ENCODE measurements at regions not wholly inside any gene's neighbourhood (a gene's known extent, or its start where the extent isn't known, plus 50 kb on each side); places are given as distances from the start of the nearest gene placed in this dataset.
"Not testable (repeated sequence)": the region's sequence is repeated elsewhere in the genome, so short reads cannot be mapped to it uniquely, and the experiment has no call there.

DNA sequence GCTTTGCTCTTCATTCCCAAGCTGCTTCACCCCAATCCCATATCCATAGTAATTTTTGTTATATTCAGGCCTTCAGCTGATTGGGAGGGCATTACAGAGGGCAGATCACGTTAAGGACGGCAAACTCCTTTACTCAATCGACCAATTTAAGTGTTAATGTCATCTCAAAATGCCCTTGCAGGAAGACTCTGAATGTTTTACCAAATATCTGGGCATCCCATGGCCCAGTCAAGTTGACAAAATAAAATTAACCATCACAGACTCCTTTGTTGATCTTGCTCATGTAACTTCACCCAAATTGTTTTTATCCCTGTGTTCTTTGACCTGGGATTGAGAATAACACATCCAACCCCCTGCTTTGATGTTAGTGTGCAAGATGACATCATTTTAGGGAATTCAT lies 1018.3 kb upstream of the LCORL start:
- no peaks in the 10 kb centered on the region for H3K27me3 Mint-ChIP-seq (ENCODE audit: insufficient read depth)
- intact Hi-C loops (cut with micrococcal nuclease): no loop called here

DNA sequence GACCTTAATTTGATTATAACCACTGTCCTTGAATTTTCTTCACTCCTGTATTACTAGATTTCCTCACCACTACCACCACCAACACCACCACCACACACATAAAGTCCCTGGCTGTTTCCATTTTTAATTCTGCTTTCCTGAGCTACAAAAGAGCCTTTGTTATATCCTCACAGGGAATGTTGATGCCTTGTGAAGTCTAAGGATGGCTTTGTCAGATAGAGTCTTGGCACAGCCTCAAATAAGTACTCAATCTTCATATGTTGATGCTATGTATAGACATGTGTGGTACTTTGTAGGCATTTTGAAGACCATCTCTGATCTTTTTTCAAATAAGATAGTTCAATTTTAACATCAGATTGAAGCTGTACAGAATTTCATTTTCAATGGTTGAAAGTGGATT lies 1016.7 kb upstream of the LCORL start:
- Mint-ChIP-seq H3K36me3 (ENCODE audit: low read depth) (no peaks in the 10 kb centered on the region), H3K27me3 (ENCODE audit: insufficient read depth) (no peaks in the 10 kb centered on the region), H3K27ac (no peak overlapping the region), H3K4me3 (no peak overlapping the region), H3K9me3 (peaks cover 3% of the 10 kb centered on the region), H3K4me1 (ENCODE audit: low read depth) (no peaks in the 10 kb centered on the region)
- DNase-seq (ENCODE audit: low spot score): no peak
- intact Hi-C loops (cut with micrococcal nuclease): no loop called here

More for the DNA sequence above, 1018.3 kb upstream of the LCORL start:
- Mint-ChIP-seq H3K36me3 (ENCODE audit: low read depth) (no peaks in the 10 kb centered on the region), H3K27ac (no peak overlapping the region), H3K4me1 (ENCODE audit: low read depth) (no peaks in the 10 kb centered on the region), H3K4me3 (no peak overlapping the region), H3K9me3 (peaks cover 3% of the 10 kb centered on the region)
- DNase-seq (ENCODE audit: low spot score): no peak

DNA sequence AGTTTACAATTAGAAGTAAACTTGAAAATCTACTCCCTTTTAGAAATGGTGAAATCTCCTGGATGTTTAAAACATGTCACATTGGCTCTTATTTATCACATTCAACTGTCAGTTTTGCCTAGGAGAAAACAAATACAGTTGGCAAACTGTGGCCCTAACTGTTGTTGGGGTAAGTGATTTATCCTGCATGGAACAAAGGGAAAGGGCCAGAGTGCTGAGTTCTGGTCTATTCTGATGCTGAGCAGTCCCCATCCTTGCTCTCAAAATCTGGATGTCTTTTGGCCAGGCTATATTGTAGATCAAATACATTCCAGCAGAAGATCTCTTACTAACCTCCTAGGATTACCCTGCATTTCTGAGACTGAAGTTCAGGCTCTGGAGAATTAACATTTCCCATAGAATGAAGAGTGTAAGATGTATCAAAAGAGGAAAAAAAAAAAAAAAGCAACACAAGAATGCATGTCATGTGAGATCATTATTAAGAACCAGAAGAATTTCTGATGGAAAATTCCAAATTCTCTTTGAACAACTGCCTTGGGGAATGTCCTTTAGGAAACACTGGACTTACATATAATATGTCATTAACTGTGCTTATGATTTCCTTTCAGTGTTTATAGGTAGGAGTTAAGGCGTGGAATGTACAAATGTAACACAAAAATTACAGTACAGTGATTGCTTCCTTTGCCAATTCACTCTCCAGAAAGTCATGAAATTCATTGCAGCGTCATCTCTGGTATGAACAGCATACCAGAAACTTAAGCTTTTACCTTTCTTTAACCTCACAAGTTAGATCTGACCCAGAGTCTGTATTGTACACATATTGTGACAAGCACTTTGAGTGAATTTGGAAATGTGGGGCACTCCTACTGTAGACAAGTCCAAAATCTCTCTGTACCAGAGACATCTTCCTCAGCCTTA lies 1012.5 kb upstream of the LCORL start:
- intact Hi-C loops (cut with micrococcal nuclease): no loop called here
- Mint-ChIP-seq H3K27me3 (ENCODE audit: insufficient read depth) (no peaks in the 10 kb centered on the region), H3K9me3 (peaks cover 7% of the 10 kb centered on the region), H3K4me3 (no peak overlapping the region), H3K36me3 (ENCODE audit: low read depth) (no peaks in the 10 kb centered on the region), H3K4me1 (ENCODE audit: low read depth) (no peaks in the 10 kb centered on the region), H3K27ac (no peak overlapping the region)
- no peak for DNase-seq (ENCODE audit: low spot score)

DNA sequence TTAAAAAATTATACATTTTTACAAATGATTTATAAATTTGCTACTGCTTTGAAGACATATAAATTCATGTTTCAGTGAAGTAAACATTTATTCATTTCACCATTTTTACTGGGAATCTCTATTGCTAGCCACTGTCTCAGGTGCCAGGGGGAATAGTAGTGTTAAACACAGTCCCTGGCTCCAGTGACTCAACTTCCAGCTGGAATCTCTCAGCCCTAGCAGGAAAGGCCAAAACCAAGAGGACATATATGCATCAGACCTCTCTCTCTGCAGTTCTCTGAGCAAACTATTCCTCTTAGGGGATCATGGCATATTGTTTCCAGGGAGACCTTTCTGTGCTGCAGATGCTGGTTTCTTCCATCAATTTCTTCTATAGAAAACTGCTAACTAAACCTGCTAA lies 1009.0 kb upstream of the LCORL start:
- H3K4me3 Mint-ChIP-seq: no peak overlapping the region
- H3K36me3 Mint-ChIP-seq (ENCODE audit: low read depth): no peaks in the 10 kb centered on the region
- H3K4me1 Mint-ChIP-seq (ENCODE audit: low read depth): no peaks in the 10 kb centered on the region
- intact Hi-C loops (cut with micrococcal nuclease): no loop called here
- no peaks in the 10 kb centered on the region for H3K27me3 Mint-ChIP-seq (ENCODE audit: insufficient read depth)
- H3K27ac Mint-ChIP-seq: no peak overlapping the region
- peaks cover 4% of the 10 kb centered on the region for H3K9me3 Mint-ChIP-seq
- no peak for DNase-seq (ENCODE audit: low spot score)

DNA sequence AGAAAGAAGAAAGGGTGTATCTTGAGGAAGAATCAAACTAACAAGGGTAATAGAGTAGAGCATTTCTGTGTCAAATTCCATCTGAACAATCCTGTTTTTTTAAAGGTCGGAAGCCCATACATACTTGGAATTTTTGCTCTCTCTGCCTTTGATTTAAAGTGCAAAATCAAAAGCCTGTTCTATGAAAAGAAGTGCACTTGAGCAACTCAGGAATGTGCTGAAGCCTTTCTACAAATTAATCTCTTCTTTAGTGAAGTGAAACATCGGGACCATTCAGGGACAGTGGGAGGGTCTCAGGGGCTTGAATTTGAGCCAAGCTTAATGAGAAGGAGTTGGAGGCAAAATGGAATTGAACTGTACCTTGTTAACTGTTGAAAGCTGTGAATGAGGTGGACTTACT lies 1008.5 kb upstream of the LCORL start:
- H3K27ac Mint-ChIP-seq: no peak overlapping the region
- no peaks in the 10 kb centered on the region for H3K4me1 Mint-ChIP-seq (ENCODE audit: low read depth)
- intact Hi-C loops (cut with micrococcal nuclease): no loop called here
- H3K36me3 Mint-ChIP-seq (ENCODE audit: low read depth): no peaks in the 10 kb centered on the region
- DNase-seq (ENCODE audit: low spot score): no peak
- no peaks in the 10 kb centered on the region for H3K27me3 Mint-ChIP-seq (ENCODE audit: insufficient read depth)
- peaks cover 4% of the 10 kb centered on the region for H3K9me3 Mint-ChIP-seq
- H3K4me3 Mint-ChIP-seq: no peak overlapping the region

DNA sequence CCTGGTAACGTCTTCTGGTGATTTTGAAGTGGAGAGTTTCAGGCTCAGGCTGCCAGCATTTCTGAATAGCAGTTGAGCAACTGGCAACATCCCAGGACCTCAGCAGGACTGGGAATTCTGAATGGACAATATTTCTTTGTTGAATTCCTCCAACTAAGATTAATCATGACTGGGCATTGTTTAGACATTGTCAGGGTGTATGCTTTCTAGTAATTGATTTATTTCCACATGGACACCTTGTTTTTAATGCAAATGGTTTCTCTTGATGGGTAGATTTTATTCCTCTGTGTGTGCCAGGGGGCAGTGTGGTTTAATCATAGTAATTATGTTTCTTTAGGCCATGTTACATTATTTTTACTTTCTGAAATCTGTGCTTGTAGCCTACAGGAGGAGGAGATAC lies 1004.7 kb upstream of the LCORL start:
- Mint-ChIP-seq H3K27me3 (ENCODE audit: insufficient read depth) (no peaks in the 10 kb centered on the region), H3K9me3 (peaks cover 4% of the 10 kb centered on the region), H3K36me3 (ENCODE audit: low read depth) (no peaks in the 10 kb centered on the region), H3K27ac (no peak overlapping the region), H3K4me1 (ENCODE audit: low read depth) (no peaks in the 10 kb centered on the region), H3K4me3 (no peak overlapping the region)
- intact Hi-C loops (cut with micrococcal nuclease): no loop called here
- no peak for DNase-seq (ENCODE audit: low spot score)

DNA sequence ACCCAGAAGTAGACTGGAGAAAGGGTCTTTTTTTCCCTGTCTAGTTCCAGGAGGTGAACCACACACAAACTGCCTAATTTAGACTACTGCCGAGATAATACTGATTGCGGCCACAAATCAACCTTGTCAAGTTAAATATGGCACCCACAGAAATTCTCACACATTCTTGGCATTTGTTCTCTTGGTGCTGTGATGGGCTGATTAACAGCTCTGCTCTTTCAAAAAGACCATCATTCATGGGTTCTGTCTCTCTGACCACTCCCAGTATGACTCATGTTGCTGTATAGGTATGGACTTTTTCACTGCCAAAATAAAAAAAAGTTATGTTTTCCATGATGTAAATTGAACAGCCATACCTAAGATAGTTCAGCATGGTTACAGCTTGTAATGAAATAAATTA lies 1003.5 kb upstream of the LCORL start:
- H3K36me3 Mint-ChIP-seq (ENCODE audit: low read depth): no peaks in the 10 kb centered on the region
- no peak overlapping the region for H3K27ac Mint-ChIP-seq
- no peak for DNase-seq (ENCODE audit: low spot score)
- no peaks in the 10 kb centered on the region for H3K4me1 Mint-ChIP-seq (ENCODE audit: low read depth)
- peaks cover 8% of the 10 kb centered on the region for H3K9me3 Mint-ChIP-seq
- intact Hi-C loops (cut with micrococcal nuclease): no loop called here
- no peak overlapping the region for H3K4me3 Mint-ChIP-seq
- H3K27me3 Mint-ChIP-seq (ENCODE audit: insufficient read depth): no peaks in the 10 kb centered on the region

DNA sequence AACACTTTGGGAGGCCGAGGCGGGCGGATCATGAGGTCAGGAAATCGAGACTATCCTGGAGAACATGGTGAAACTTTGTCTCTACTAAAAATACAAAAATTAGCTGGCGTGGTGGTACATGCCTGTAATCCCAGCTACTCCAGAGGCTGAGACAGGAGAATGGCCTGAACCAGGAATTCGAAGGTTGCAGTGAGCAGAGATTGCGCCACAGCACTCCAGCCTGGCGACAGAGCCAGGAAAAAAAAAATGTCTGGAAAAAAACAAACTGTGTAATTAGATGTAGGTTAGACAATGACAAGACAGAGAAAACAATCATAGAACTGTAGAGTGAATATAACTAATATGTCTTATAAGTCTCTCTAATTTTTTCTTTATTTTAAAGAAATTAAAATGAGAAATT lies 1002.5 kb upstream of the LCORL start:
- intact Hi-C loops (cut with micrococcal nuclease): no loop called here
- DNase-seq (ENCODE audit: low spot score): no peak
- no peaks in the 10 kb centered on the region for H3K4me1 Mint-ChIP-seq (ENCODE audit: low read depth)
- H3K36me3 Mint-ChIP-seq (ENCODE audit: low read depth): no peaks in the 10 kb centered on the region
- peaks cover 11% of the 10 kb centered on the region for H3K9me3 Mint-ChIP-seq
- H3K4me3 Mint-ChIP-seq: no peak overlapping the region
- H3K27ac Mint-ChIP-seq: no peak overlapping the region
- no peaks in the 10 kb centered on the region for H3K27me3 Mint-ChIP-seq (ENCODE audit: insufficient read depth)

DNA sequence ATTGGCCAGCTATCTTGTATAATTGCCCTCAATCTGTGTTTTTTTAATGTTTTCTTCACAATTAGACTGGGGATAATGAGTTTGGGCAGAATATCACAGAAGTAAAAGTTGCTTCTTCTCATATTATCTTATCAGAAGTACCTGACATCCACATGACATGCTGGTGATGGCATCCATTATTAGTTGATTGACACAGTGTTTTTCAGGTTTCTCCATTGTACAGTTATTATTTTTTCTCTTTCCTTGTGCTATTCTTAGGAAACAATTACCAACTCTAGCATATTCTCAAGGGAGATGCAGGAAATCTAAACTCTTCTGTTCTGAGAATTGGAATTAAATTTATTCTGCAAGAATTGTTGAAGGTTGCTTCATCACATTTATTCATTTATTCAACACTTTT lies 1000.1 kb upstream of the LCORL start:
- intact Hi-C loops (cut with micrococcal nuclease): no loop called here
- Mint-ChIP-seq H3K4me3 (no peak overlapping the region), H3K27me3 (ENCODE audit: insufficient read depth) (no peaks in the 10 kb centered on the region), H3K27ac (no peak overlapping the region), H3K9me3 (peaks cover 15% of the 10 kb centered on the region), H3K4me1 (ENCODE audit: low read depth) (no peaks in the 10 kb centered on the region), H3K36me3 (ENCODE audit: low read depth) (no peaks in the 10 kb centered on the region)
- no peak for DNase-seq (ENCODE audit: low spot score)

DNA sequence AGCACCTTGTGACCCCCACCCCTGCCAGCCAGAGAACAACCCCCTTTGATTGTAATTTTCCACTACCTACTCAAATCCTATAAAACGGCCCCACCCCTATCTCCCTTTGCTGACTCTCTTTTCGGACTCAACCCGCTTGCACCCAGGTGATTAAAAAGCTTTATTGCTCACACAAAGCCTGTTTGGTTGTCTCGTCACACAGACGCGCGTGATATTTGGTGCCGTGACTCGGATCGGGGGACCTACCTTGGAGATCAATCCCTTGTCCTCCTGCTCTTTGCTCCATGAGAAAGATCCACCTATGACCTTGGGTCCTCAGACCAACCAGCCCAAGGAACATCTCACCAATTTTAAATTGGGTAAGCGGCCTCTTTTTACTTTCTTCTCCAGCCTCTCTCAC lies 995.0 kb upstream of the LCORL start:
- peaks cover 24% of the 10 kb centered on the region for H3K9me3 Mint-ChIP-seq
- H3K27me3 Mint-ChIP-seq (ENCODE audit: insufficient read depth); H3K4me1 Mint-ChIP-seq (ENCODE audit: low read depth); H3K36me3 Mint-ChIP-seq (ENCODE audit: low read depth); H3K27ac Mint-ChIP-seq; H3K4me3 Mint-ChIP-seq; intact Hi-C loops (cut with micrococcal nuclease); DNase-seq (ENCODE audit: low spot score): not testable (repeated sequence)

DNA sequence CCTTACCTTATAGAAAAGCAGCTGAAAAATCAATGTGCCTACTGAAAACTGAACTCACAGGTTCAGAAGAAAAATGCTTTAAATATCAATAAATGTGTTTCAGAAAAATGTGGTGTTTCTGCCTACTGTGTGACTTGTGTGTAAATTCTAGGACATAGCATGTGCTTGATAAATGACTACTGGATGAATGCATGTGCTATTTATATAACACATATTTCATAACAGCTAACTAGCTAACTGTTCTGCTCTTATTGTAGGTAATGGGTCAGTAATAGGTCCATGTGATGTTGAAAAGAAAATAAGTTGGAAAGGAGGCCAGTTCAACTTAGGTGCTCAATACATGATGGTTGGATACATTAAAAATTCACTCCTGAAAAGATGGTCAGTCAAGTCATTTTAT lies 993.0 kb upstream of the LCORL start:
- no peak for DNase-seq (ENCODE audit: low spot score)
- Mint-ChIP-seq H3K4me3 (no peak overlapping the region), H3K4me1 (ENCODE audit: low read depth) (no peaks in the 10 kb centered on the region), H3K9me3 (peaks cover 13% of the 10 kb centered on the region), H3K27ac (no peak overlapping the region), H3K27me3 (ENCODE audit: insufficient read depth) (no peaks in the 10 kb centered on the region), H3K36me3 (ENCODE audit: low read depth) (no peaks in the 10 kb centered on the region)
- intact Hi-C loops (cut with micrococcal nuclease): no loop called here

DNA sequence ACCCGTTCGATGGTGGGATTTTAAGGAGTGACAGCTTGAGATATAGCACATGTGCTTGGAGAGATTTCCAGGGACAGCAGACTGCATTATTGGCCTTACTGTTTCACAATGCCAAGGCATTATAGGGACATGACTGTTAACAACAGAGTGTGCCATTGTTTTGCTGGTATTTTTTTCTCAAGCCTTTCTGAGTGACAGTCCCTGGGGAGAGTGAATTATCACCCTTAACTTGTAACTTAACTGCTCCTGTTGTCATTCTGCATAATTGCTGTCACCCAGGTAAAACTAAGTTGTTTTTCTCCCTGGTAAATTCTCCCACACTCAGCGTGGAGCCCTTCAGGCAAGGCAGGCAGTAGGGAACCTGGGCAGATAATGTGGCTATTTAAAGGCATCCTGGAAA lies 989.2 kb upstream of the LCORL start:
- no peaks in the 10 kb centered on the region for H3K27me3 Mint-ChIP-seq (ENCODE audit: insufficient read depth)
- DNase-seq (ENCODE audit: low spot score): no peak

DNA sequence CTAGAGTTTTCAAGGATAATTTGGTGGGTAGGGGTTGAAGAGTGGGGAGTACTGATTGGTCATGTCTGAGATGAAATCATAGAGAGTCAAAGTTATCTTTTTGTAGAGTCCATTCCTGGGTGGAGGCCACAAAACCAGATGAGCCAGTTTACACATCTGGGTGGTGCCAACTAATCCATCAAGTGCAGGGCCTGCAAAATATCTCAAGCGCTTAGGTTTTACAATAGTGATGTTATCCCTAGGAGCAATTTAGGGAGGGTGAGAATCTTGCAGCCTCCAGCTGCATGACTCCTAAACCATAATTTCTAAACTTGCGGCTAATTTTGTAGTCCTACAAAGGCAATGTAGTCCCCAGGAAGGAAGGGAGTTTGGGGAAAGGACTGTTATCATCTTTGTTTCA lies 988.3 kb upstream of the LCORL start:
- Mint-ChIP-seq H3K27me3 (ENCODE audit: insufficient read depth) (no peaks in the 10 kb centered on the region), H3K36me3 (ENCODE audit: low read depth) (no peaks in the 10 kb centered on the region), H3K27ac (no peak overlapping the region), H3K9me3 (peaks cover 10% of the 10 kb centered on the region), H3K4me3 (no peak overlapping the region), H3K4me1 (ENCODE audit: low read depth) (no peaks in the 10 kb centered on the region)
- intact Hi-C loops (cut with micrococcal nuclease): no loop called here
- DNase-seq (ENCODE audit: low spot score): no peak

More for the DNA sequence above, 989.2 kb upstream of the LCORL start:
- no peaks in the 10 kb centered on the region for H3K36me3 Mint-ChIP-seq (ENCODE audit: low read depth)
- no peak overlapping the region for H3K27ac Mint-ChIP-seq
- H3K9me3 Mint-ChIP-seq: peaks cover 10% of the 10 kb centered on the region
- H3K4me3 Mint-ChIP-seq: no peak overlapping the region
- intact Hi-C loops (cut with micrococcal nuclease): no loop called here
- H3K4me1 Mint-ChIP-seq (ENCODE audit: low read depth): no peaks in the 10 kb centered on the region

DNA sequence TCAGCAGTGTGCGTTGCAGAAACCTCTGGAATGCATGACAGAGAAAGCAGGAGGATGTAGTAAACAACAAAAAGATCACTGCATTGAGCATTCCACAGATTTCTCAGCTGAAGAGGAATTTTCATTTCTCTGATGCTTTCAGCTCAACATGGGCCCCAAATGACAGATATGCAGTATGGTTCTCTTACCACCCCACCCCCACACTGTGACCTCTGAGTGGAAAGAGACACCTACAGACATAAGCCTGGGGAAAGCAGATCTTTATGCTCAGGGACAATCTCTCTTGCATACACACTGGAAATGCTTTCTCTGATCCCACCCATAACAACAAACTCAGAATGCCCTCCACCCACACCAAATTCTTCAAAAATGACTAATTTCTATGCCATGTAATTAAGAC lies 983.7 kb upstream of the LCORL start:
- Mint-ChIP-seq H3K27me3 (ENCODE audit: insufficient read depth) (no peaks in the 10 kb centered on the region), H3K36me3 (ENCODE audit: low read depth) (no peaks in the 10 kb centered on the region), H3K27ac (no peak overlapping the region), H3K4me3 (no peak overlapping the region), H3K9me3 (peaks cover 9% of the 10 kb centered on the region), H3K4me1 (ENCODE audit: low read depth) (no peaks in the 10 kb centered on the region)
- intact Hi-C loops (cut with micrococcal nuclease): no loop called here
- no peak for DNase-seq (ENCODE audit: low spot score)

All from activated T-helper 1 cell treated with anti-CD3 and anti-CD28 coated beads, Interleukin-12 subunit alpha, Interleukin-12 subunit beta, Interleukin-2, Interleukin-4 antibody, amounts not matched to agents 30 ng/mL and 10 ng/mL and 1 ng/mL, durations not matched to agents 14 hours and 24 hours and 36 hours (primary cell).